Cardiac muscle cell (in vitro differentiated cells and primary cell): ENCODE measurements at regions not wholly inside any gene's neighbourhood (a gene's known extent, or its start where the extent isn't known, plus 50 kb on each side); places are given as distances from the start of the nearest gene placed in this dataset.

Experiments
- DNase-seq, 2 donors: peaks; one replicate each; pipeline versions ENCODE4 v3.0.0 to v3.0.0-alpha.2; 2010 to 2017; ENCODE audit warnings: low read depth in 1 of 2, low spot score in 1 of 2
- H3K27ac ChIP-seq: fragments of 200-600 bp; sonication (generic); 2 replicates; pipeline ENCODE4 v1.5.1; 2016
- H3K27me3 ChIP-seq: fragments of 200-600 bp; sonication (generic); 2 replicates; pipeline ENCODE4 v1.6.0; 2016; ENCODE audit warnings: control low read depth
- H3K36me3 ChIP-seq: fragments of 200-600 bp; sonication (generic); 2 replicates; pipeline ENCODE4 v1.5.1; 2016; ENCODE audit warnings: control low read depth
- H3K4me1 ChIP-seq: fragments of 200-600 bp; sonication (generic); 2 replicates; pipeline ENCODE4 v1.8.1; 2017; ENCODE audit warnings: low read depth, mild to moderate bottlenecking, mixed run types
- H3K4me3 ChIP-seq: fragments of 200-600 bp; sonication (generic); 2 replicates; pipeline ENCODE4 v1.5.1; 2016; ENCODE audit warnings: mild to moderate bottlenecking
- H3K9me3 ChIP-seq: fragments of 200-600 bp; sonication (generic); 2 replicates; pipeline ENCODE4 v1.5.1; 2017; ENCODE audit warnings: low read depth, mild to moderate bottlenecking, control low read depth
- TF ChIP-seq, protein P1 (sequence below): IDR thresholded peaks from 2 replicates; pipeline ENCODE4 v1.5.1; 2012; ENCODE audit warnings: low read depth, mild to moderate bottlenecking, low read length

DNA sequence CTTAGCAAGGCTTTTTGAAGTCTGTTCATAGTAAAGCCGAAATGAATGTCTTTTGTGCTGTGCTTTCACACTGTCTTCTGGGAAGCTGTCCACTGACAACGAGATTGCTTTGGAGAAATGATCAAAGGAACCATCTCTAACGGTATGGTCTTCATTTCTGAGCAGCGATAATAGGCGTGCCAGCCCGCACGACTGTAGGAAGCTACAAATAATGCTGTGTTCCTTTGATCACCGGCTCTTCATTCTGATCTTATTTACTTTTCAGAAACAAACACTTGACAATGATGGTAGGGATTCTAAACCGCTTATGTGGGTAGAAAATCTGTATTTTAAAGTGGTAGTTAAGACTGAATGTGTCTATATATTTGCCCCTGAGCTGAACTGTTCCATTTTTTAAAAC lies 306.6 kb upstream of the EXOC2 start:
- Histone ChIP-seq H3K4me3 (no peak overlapping the region), H3K27ac (no peak overlapping the region), H3K9me3 (no peaks in the 10 kb centered on the region), H3K27me3 (peaks cover 3% of the 10 kb centered on the region), H3K36me3 (no peaks in the 10 kb centered on the region), H3K4me1 (no peaks in the 10 kb centered on the region)
- no peak for DNase-seq
- TF ChIP-seq, protein P1, sequence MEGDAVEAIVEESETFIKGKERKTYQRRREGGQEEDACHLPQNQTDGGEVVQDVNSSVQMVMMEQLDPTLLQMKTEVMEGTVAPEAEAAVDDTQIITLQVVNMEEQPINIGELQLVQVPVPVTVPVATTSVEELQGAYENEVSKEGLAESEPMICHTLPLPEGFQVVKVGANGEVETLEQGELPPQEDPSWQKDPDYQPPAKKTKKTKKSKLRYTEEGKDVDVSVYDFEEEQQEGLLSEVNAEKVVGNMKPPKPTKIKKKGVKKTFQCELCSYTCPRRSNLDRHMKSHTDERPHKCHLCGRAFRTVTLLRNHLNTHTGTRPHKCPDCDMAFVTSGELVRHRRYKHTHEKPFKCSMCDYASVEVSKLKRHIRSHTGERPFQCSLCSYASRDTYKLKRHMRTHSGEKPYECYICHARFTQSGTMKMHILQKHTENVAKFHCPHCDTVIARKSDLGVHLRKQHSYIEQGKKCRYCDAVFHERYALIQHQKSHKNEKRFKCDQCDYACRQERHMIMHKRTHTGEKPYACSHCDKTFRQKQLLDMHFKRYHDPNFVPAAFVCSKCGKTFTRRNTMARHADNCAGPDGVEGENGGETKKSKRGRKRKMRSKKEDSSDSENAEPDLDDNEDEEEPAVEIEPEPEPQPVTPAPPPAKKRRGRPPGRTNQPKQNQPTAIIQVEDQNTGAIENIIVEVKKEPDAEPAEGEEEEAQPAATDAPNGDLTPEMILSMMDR, result no peak

DNA sequence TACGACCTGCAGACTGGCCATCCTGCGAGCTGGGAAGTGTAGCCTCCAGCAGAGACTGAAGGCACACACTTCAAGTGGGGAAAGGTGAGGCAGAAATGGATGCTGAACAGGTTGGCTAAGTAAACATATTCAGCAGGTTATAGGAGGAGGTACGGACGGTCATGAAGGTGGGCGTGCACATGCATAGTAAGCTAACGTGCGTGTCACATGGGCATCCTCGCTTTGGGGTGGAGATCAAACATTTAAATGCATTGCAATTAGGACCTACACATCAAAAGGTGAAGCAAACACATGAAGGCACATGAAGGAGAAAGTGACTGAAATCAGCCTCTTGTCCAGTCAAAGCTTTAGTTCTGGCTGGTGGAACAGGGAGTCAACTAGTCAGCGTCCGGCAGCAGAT lies 305.6 kb upstream of the EXOC2 start:
- no peak overlapping the region for H3K27ac ChIP-seq
- DNase-seq, result no peak
- no peak overlapping the region for H3K4me3 ChIP-seq
- H3K36me3 ChIP-seq, result no peaks in the 10 kb centered on the region
- peaks cover 3% of the 10 kb centered on the region for H3K27me3 ChIP-seq
- H3K9me3 ChIP-seq, result no peaks in the 10 kb centered on the region
- H3K4me1 ChIP-seq, result no peaks in the 10 kb centered on the region
- TF ChIP-seq, protein P1, result no peak

DNA sequence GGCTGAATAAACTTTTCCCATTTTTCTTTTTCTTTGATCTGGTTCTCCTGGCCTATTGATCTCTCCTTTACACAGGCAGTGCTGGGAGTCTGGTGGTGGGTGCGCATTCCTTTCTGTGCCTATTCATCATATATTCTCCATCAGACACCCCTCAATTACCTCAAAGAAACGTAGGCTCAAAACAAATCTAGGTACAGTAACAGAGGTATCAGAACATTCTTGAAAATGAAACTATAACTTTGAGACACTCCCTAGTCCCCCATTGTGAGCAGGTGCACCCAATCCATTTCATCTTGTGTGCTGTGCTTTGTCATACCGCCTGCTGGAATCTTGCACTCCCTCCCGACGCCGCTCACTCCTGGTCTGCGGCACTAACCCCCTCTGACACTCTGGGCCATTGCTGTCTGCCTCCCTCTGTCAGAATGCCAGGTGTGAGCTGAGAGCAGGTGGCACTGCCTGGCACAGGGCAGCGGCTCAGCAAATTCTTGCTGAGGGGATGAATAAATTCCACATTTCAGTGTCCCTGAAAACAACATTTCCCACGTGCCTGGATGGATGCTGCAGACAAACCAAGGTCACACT lies 303.4 kb upstream of the EXOC2 start:
- no peak overlapping the region for H3K4me3 ChIP-seq
- no peak for DNase-seq
- TF ChIP-seq, protein P1, result no peak
- H3K27ac ChIP-seq, result no peak overlapping the region
- H3K27me3 ChIP-seq, result peaks cover 3% of the 10 kb centered on the region
- H3K4me1 ChIP-seq, result no peaks in the 10 kb centered on the region
- no peaks in the 10 kb centered on the region for H3K36me3 ChIP-seq
- H3K9me3 ChIP-seq, result no peaks in the 10 kb centered on the region

DNA sequence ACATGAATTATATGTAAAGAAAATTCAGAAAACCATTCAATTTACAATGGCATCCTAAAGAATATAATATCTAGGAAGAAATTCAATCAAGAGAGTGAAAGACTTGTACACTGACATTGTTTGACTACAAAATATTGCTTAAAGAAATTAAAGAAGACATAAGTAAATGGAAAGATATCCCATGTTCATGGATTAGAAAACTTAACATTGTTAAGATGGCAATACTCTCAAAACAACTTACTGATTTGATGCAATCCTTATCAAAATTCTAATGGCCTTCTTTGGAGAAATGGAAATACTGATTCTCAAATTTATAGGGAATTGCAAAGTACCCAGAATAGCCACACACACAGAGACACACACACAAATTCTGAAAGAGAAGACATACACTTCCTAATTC lies 298.3 kb upstream of the EXOC2 start:
- TF ChIP-seq, protein P1, result no peak
- Histone ChIP-seq H3K9me3 (no peaks in the 10 kb centered on the region), H3K27me3 (no peaks in the 10 kb centered on the region), H3K27ac (no peak overlapping the region), H3K36me3 (no peaks in the 10 kb centered on the region), H3K4me3 (no peak overlapping the region), H3K4me1 (no peaks in the 10 kb centered on the region)
- no peak for DNase-seq

DNA sequence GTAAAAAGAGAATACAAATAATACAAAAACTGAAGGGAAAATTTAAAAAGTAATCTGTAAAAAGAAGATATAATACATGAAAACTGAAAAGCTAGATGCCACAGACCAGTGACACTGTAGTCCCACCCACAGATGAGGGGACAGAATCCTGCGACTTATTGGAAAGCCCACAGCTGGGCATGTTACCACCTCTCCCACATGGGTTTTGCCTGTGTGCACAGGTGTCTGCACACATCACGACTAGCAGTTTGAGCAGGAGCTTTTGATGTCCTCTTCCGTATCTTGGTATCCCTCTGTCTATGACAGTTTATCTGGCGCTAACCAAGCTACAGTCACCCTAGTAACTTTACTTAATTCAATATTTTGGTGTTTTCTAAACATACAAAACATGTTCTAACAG lies 291.1 kb upstream of the EXOC2 start:
- Histone ChIP-seq H3K9me3 (no peaks in the 10 kb centered on the region), H3K27me3 (no peaks in the 10 kb centered on the region), H3K36me3 (no peaks in the 10 kb centered on the region), H3K27ac (no peak overlapping the region), H3K4me1 (no peaks in the 10 kb centered on the region), H3K4me3 (no peak overlapping the region)
- TF ChIP-seq, protein P1, result no peak
- DNase-seq, result no peak
